ENCODE measurements at regions not wholly inside any gene's neighbourhood (a gene's known extent, or its start where the extent isn't known, plus 50 kb on each side); places are given as distances from the start of the nearest gene placed in this dataset.

DNA sequence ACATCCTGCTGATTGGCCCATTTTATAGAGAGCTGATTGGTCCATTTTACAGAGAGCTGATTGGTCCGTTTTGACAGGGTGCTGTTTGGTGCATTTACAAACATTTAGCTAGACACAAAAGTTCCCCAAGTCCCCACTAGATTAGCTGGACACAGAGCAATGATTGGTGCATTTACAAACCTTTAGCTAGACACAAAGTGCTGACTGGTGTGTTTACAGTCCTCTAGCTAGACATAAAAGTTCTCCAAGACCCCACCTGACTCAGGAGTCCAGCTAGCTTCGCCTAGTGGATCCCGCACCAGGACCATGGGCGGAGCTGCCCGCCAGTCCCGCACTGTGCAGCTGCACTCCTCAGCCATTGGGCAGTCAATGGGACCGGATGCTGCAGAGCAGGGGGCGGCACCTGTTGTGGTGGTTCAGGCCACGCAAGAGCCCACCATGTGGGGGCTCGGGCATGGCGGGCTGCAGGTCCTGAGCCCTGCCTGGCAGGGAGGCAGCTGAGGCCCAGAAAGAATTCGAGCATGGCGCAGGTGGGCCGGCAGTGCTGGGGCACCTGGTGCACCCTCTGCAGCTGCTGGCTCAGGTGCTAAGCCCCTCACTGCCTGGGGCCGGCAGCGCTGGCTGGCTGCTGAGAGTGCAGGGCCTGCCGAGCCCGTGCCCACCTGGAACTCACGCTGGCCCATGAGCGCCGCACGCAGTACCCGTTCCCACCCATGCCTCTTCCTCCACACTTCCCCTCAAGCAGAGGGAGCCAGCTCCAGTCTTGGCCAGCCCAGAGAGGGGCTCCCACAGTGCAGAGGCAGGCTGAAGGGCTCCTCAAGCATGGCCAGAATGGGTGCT is 713.2 kb upstream of the GYPC start:
- WGBS, 5 donors: 77 to 97% (median 90%) methylated on average over 8 to 23 of the region's 23 CpGs
- intact Hi-C loops (cut with DNase I; ENCODE audit: low total_unique reads): no loop called here
- TF ChIP-seq POLR2A (IDR thresholded peaks at IDR 0.05) (no peak), POLR2AphosphoS5 (IDR thresholded peaks at IDR 0.05) (no peak), EP300 (IDR thresholded peaks at IDR 0.05) (no peak)
- TF ChIP-seq, protein P1, sequence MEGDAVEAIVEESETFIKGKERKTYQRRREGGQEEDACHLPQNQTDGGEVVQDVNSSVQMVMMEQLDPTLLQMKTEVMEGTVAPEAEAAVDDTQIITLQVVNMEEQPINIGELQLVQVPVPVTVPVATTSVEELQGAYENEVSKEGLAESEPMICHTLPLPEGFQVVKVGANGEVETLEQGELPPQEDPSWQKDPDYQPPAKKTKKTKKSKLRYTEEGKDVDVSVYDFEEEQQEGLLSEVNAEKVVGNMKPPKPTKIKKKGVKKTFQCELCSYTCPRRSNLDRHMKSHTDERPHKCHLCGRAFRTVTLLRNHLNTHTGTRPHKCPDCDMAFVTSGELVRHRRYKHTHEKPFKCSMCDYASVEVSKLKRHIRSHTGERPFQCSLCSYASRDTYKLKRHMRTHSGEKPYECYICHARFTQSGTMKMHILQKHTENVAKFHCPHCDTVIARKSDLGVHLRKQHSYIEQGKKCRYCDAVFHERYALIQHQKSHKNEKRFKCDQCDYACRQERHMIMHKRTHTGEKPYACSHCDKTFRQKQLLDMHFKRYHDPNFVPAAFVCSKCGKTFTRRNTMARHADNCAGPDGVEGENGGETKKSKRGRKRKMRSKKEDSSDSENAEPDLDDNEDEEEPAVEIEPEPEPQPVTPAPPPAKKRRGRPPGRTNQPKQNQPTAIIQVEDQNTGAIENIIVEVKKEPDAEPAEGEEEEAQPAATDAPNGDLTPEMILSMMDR (IDR thresholded peaks at IDR 0.05): no peak
- DNase-seq: no peak
- Histone ChIP-seq H3K9me3 (peaks cover 0 to 45% (median 24%) of the 10 kb centered on the region in 4 donors), H3K27me3 (no peaks in the 10 kb centered on the region), H3K36me3 (no peaks in the 10 kb centered on the region), H3K27ac (no peak overlapping the region), H3K4me1 (no peaks in the 10 kb centered on the region), H3K4me3 (no peak overlapping the region)

DNA sequence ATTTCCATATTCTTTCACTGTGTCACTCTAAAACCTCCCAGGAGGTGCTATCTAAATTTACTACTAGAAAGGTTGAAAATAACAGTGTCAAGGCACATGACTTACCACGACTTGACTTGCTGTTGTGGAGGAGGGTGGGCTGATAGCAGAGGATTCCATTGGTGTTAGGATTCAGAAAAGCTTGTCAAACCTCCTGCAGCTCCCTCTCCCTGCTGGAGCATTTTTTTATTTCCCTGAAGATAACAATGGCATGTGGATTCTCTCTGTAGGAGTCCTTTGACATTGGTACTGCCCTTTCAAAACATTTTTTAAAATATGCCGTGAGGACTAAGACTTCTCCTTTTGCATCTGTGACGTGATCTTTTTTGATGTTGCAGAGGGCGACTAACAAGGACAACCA is 696.9 kb upstream of the GYPC start:
- no peak for DNase-seq
- Histone ChIP-seq H3K27me3 (no peaks in the 10 kb centered on the region), H3K4me3 (no peak overlapping the region), H3K9me3 (peaks cover 0 to 5% (median 4%) of the 10 kb centered on the region in 4 donors), H3K36me3 (no peaks in the 10 kb centered on the region), H3K27ac (no peak overlapping the region), H3K4me1 (no peaks in the 10 kb centered on the region)
- 24 to 42% (median 34%) methylated on average over 4 of the region's 4 CpGs for WGBS, 5 donors
- TF ChIP-seq POLR2AphosphoS5 (IDR thresholded peaks at IDR 0.05) (no peak), POLR2A (IDR thresholded peaks at IDR 0.05) (no peak), EP300 (IDR thresholded peaks at IDR 0.05) (no peak)
- TF ChIP-seq, protein P1 (IDR thresholded peaks at IDR 0.05): no peak
- intact Hi-C loops (cut with DNase I; ENCODE audit: low total_unique reads): no loop called here

DNA sequence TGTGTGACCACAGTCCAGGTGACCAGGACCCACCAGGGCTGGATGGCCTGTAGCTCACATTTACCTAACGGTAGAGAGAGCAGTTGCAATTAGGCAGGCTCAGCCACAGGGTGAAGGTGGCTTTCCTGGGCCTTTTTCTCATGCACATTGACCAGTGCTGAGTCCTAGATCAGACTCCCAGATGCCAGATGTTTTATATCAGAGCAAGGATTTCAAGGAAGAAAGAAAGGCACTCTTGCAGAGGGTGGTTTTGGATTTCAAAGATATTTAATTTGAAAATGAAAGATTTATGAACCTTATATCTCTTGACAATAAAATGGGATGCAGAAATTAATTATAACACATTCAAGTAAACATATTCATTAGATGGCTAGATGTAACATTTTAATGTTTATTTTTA is 694.2 kb upstream of the GYPC start:
- TF ChIP-seq, protein P1 (IDR thresholded peaks at IDR 0.05): no peak
- TF ChIP-seq EP300 (IDR thresholded peaks at IDR 0.05): no peak
- TF ChIP-seq POLR2AphosphoS5 (IDR thresholded peaks at IDR 0.05): no peak
- TF ChIP-seq POLR2A (IDR thresholded peaks at IDR 0.05): no peak
- intact Hi-C loops (cut with DNase I; ENCODE audit: low total_unique reads): no loop called here
- no peak overlapping the region for H3K27ac ChIP-seq
- no peak for DNase-seq
- H3K4me3 ChIP-seq: no peak overlapping the region
- no peaks in the 10 kb centered on the region for H3K36me3 ChIP-seq
- peaks cover 0 to 5% (median 0%) of the 10 kb centered on the region in 4 donors for H3K9me3 ChIP-seq
- no peaks in the 10 kb centered on the region for H3K4me1 ChIP-seq
- 26 to 55% (median 37%) methylated on average over 1 of the region's 1 CpG for WGBS, 5 donors
- H3K27me3 ChIP-seq: no peaks in the 10 kb centered on the region

DNA sequence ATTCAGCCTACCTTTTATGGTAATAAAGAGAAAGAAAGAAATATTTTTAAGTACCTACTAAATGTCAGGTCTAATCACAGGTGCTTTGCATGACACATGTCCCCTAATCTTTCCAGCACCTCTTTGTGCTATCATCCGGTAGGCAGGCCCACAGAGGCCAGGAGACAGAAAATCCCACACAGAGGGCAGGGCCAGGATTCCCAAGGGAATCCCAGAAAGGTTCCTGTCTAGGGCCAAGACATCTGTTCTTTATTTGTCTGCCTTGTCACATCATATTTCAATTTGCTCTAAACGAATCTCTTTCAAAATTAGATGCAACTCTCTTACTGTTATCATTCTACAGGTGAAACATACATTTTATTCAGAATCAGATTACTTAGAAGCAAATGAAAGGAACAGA is 676.1 kb upstream of the GYPC start:
- Histone ChIP-seq H3K4me3 (no peak overlapping the region), H3K27ac (no peak overlapping the region), H3K9me3 (no peaks in the 10 kb centered on the region), H3K36me3 (no peaks in the 10 kb centered on the region), H3K27me3 (no peaks in the 10 kb centered on the region), H3K4me1 (no peaks in the 10 kb centered on the region)
- TF ChIP-seq, protein P1 (IDR thresholded peaks at IDR 0.05): no peak
- TF ChIP-seq EP300 (IDR thresholded peaks at IDR 0.05) (no peak), POLR2A (IDR thresholded peaks at IDR 0.05) (no peak), POLR2AphosphoS5 (IDR thresholded peaks at IDR 0.05) (no peak)
- WGBS, 5 donors: 28 to 59% (median 54%) methylated on average over 2 of the region's 2 CpGs
- no peak for DNase-seq
- intact Hi-C loops (cut with DNase I; ENCODE audit: low total_unique reads): no loop called here

Measured in stomach (tissue), 8 donors.